Spinal cord (tissue), 9 donors: ENCODE measurements at regions not wholly inside any gene's neighbourhood (a gene's known extent, or its start where the extent isn't known, plus 50 kb on each side); places are given as distances from the start of the nearest gene placed in this dataset.

Experiments
- DNase-seq, 6 donors: peaks; one replicate each; pipeline versions ENCODE4 v3.0.0 to v3.0.0-alpha.2; 2013 to 2015; ENCODE audit warnings: low spot score in 6 of 6, low read depth in 4 of 6
- H3K27ac ChIP-seq: one replicate; pipeline ENCODE4 v1.5.1; 2013; ENCODE audit warnings: low read depth, low read length, control low read depth
- H3K27me3 ChIP-seq: one replicate; pipeline ENCODE4 v1.6.1; 2013; ENCODE audit warnings: low read length; ENCODE audit not compliant: control insufficient read depth, insufficient read depth
- H3K36me3 ChIP-seq: one replicate; pipeline ENCODE4 v1.6.1; 2013; ENCODE audit warnings: low read length; ENCODE audit not compliant: control insufficient read depth, insufficient read depth
- H3K4me1 ChIP-seq: one replicate; pipeline ENCODE4 v1.6.1; 2013; ENCODE audit warnings: low read length; ENCODE audit not compliant: control insufficient read depth, insufficient read depth
- H3K4me3 ChIP-seq: one replicate; pipeline ENCODE4 v1.5.1; 2013; ENCODE audit warnings: low read depth, low read length, control low read depth
- H3K9me3 ChIP-seq: one replicate; pipeline ENCODE4 v1.6.1; 2013; ENCODE audit warnings: low read length; ENCODE audit not compliant: control insufficient read depth, insufficient read depth
- WGBS: methylation state at CpG from one replicate; pipeline ENCODE4 v1.1.5; 2013; ENCODE audit warnings: missing lambda C conversion rate; ENCODE audit not compliant: insufficient coverage; 5-methylcytosine and 5-hydroxymethylcytosine counted together
- donor health status: healthy.

- 92% methylated on average over 5 of the region's 13 CpGs for WGBS
- Histone ChIP-seq H3K4me1 (no peaks in the 10 kb centered on the region), H3K27me3 (no peaks in the 10 kb centered on the region), H3K9me3 (no peaks in the 10 kb centered on the region), H3K4me3 (no peak overlapping the region), H3K27ac (no peak overlapping the region), H3K36me3 (no peaks in the 10 kb centered on the region)
- DNase-seq = no peak
Observed at GRCh38 chr4:62470421-62470983, 1270.4 kb downstream of the ADGRL3 start.

DNA sequence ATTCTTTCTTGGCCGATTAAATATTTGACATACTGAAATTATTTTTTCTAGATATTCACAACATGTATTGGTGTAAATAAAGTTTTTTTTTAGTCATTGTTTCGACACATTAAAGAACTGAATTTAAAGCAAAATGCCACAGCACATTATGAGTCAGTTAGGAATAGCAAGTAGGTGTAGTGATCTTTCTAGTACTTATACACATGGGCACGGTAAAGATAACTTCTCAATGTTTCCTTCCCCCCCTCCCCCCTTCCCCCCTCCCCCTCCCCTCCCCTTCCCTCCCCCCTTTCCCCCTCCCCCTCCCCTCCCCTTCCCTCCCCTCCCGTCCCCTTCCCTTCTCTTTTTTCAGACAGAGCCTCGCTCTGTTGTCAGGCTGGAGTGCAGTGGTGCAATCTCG, 1269.9 kb downstream of the ADGRL3 start:
- Histone ChIP-seq H3K4me3 (no peak overlapping the region), H3K4me1 (no peaks in the 10 kb centered on the region), H3K27me3 (no peaks in the 10 kb centered on the region), H3K27ac (no peak overlapping the region), H3K9me3 (no peaks in the 10 kb centered on the region), H3K36me3 (no peaks in the 10 kb centered on the region)
- no peak for DNase-seq
- 83% methylated on average over 2 of the region's 6 CpGs for WGBS

DNA sequence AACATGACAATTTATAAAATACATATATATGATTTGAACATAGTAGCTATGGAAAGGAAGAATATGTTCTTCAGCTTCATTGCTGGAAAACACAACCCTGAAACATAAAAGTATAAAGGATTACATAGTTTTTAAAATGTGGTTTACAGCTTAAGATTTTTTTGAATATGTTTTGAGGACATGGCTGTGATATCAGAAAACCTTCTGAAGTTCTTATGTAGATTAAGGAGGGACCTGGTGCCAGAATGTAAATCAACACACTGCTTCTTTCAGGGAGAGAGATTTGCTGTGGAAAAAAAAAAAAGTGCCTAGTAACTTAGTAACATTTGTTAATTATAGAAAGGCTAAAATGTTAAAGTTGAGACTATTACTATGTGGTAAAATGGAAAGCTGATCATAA, 1261.8 kb downstream of the ADGRL3 start:
- no peaks in the 10 kb centered on the region for H3K9me3 ChIP-seq
- no peak overlapping the region for H3K4me3 ChIP-seq
- H3K4me1 ChIP-seq = no peaks in the 10 kb centered on the region
- no peak overlapping the region for H3K27ac ChIP-seq
- H3K27me3 ChIP-seq = no peaks in the 10 kb centered on the region
- DNase-seq = peak in 1 of 6 donors; percentile 19
- no peaks in the 10 kb centered on the region for H3K36me3 ChIP-seq

DNA sequence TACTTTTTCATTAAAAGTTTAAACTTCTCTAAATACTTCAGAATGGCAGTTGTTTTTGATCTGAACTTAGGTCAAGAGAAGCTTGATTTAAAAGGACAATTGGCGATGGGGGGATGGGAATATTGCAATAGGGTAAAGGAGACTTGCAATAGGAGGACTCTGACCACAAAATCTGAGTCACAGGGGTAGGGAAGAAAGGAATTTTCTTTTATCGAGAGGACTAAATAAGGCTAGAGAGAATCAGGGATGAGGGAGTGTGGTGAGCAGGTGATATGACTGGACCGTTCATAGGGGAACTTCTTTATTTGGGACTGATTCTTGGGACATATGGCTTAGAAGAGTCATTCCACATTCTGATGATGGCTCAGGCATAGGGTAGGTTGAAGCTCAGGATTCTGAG, 1260.2 kb downstream of the ADGRL3 start:
- DNase-seq = no peak
- 95% methylated on average over 3 of the region's 3 CpGs for WGBS

DNA sequence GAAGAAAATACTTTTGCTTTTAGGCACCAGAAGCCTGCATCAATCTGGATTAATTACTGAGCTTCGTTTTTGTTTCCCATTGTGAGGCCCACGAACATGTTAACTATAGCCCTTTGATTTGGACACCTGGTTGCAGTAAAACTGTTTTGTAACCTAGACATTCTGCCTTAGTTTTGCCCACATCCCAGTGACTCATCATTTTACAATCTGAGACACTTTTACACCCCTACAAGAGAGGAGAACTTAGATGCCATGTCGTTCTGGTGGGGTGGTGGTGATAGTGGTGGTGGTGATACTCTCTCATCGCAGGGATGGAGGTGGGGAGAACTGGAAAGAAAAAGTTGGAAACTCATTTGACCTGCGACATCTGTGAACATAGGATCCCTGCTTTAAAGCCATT, 1257.2 kb downstream of the ADGRL3 start:
- Histone ChIP-seq H3K27ac (no peak overlapping the region), H3K4me1 (no peaks in the 10 kb centered on the region), H3K9me3 (no peaks in the 10 kb centered on the region), H3K4me3 (no peak overlapping the region), H3K27me3 (no peaks in the 10 kb centered on the region), H3K36me3 (no peaks in the 10 kb centered on the region)
- no peak for DNase-seq
- WGBS = 81% methylated on average over 3 of the region's 5 CpGs

More for the DNA sequence above, 1260.2 kb downstream of the ADGRL3 start:
- Histone ChIP-seq H3K27me3 (no peaks in the 10 kb centered on the region), H3K27ac (no peak overlapping the region), H3K4me1 (no peaks in the 10 kb centered on the region), H3K36me3 (no peaks in the 10 kb centered on the region), H3K4me3 (no peak overlapping the region), H3K9me3 (no peaks in the 10 kb centered on the region)

DNA sequence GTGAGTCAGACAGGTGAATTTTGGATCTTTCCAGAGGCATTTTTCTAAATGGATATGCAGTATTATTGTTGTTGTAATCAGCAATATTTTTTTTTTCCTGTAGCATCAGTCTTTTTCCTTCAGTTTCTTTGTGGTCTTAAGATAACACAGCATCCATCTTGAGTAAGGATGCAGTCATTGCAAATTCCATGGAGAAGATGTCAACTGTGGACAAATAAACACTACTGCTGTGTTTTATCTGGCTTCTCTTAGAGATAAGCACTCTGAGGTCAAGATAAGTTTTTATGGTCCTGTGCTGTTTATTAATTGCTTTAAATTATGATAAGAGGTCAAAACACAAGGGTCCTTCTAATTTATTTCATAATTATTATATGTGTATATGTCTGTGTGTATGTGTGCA, 1255.7 kb downstream of the ADGRL3 start:
- Histone ChIP-seq H3K9me3 (no peaks in the 10 kb centered on the region), H3K36me3 (no peaks in the 10 kb centered on the region), H3K27ac (no peak overlapping the region), H3K27me3 (no peaks in the 10 kb centered on the region), H3K4me3 (no peak overlapping the region), H3K4me1 (no peaks in the 10 kb centered on the region)
- no peak for DNase-seq

GRCh38 chr4:62454535-62454934, 1254.4 kb downstream of the ADGRL3 start:
- no peaks in the 10 kb centered on the region for H3K36me3 ChIP-seq
- no peak overlapping the region for H3K4me3 ChIP-seq
- DNase-seq = no peak
- H3K9me3 ChIP-seq = no peaks in the 10 kb centered on the region
- H3K4me1 ChIP-seq = no peaks in the 10 kb centered on the region
- H3K27me3 ChIP-seq = no peaks in the 10 kb centered on the region
- no peak overlapping the region for H3K27ac ChIP-seq
- WGBS = no CpG with 5 or more reads among the region's 1 CpG

- no peak overlapping the region for H3K4me3 ChIP-seq
- H3K9me3 ChIP-seq = no peaks in the 10 kb centered on the region
- DNase-seq = no peak
- H3K27ac ChIP-seq = no peak overlapping the region
- no peaks in the 10 kb centered on the region for H3K4me1 ChIP-seq
- no peaks in the 10 kb centered on the region for H3K36me3 ChIP-seq
- no peaks in the 10 kb centered on the region for H3K27me3 ChIP-seq
Observed at GRCh38 chr4:62450740-62451139, 1250.6 kb downstream of the ADGRL3 start.

DNA sequence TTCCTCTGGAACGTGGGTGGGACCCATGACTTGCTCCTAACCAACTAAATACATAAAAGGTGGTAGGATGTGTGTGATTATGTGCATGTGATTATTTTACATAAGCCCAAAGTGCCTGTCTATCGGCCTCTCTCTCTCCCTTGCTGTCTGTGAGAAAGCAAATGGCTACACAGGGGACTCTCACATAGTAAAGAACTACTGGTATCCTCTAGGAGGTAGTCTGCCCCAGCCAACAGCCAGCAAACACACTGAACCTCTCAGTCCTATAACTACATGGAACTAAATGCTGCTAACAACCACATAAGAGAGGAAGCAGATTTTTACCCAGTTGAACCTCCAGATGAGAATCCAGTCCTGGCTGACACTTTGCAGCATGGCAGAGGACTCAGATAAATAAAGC, 1249.4 kb downstream of the ADGRL3 start:
- Histone ChIP-seq H3K4me1 (no peaks in the 10 kb centered on the region), H3K4me3 (no peak overlapping the region), H3K36me3 (no peaks in the 10 kb centered on the region), H3K9me3 (no peaks in the 10 kb centered on the region), H3K27me3 (no peaks in the 10 kb centered on the region), H3K27ac (no peak overlapping the region)
- DNase-seq = peak in 1 of 6 donors; percentile 30
- no CpG with 5 or more reads among the region's 2 CpGs for WGBS

DNA sequence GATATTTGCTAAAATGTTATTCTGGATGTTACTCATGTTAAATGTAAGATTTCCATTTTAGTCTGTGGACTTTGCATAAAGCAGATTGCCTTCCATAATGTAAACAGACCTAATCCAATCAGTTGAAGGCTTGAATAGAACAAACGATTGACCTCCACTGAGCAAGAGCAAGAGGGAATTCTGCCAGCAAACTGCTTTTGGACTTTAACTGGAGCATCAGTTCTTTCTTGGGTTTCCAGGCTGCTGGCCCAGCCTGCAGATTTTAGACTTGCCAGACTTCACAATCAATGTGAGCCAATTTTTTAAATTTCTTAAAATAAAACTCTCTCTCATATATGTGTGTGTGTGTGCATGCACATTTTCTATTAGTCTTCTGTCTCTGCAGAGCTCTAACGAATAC, 1248.8 kb downstream of the ADGRL3 start:
- WGBS = 21% methylated on average over 1 of the region's 2 CpGs
- Histone ChIP-seq H3K9me3 (no peaks in the 10 kb centered on the region), H3K27ac (no peak overlapping the region), H3K36me3 (no peaks in the 10 kb centered on the region), H3K27me3 (no peaks in the 10 kb centered on the region), H3K4me3 (no peak overlapping the region), H3K4me1 (no peaks in the 10 kb centered on the region)
- DNase-seq = peak in 1 of 6 donors; percentile 82
